GM19328 (cell line): ENCODE measurements at regions not wholly inside any gene's neighbourhood (a gene's known extent, or its start where the extent isn't known, plus 50 kb on each side); places are given as distances from the start of the nearest gene placed in this dataset.
"Not testable (repeated sequence)": the region's sequence is repeated elsewhere in the genome, so short reads cannot be mapped to it uniquely, and the experiment has no call there.

ENCODE experiments used
- ATAC-seq: cut with Tn5 transposase; IDR thresholded peaks from one replicate; pipeline ENCODE4 v1.9.1; 2021; ENCODE audit warnings: mild to moderate bottlenecking, moderate library complexity; ENCODE audit not compliant: unreplicated experiment

DNA sequence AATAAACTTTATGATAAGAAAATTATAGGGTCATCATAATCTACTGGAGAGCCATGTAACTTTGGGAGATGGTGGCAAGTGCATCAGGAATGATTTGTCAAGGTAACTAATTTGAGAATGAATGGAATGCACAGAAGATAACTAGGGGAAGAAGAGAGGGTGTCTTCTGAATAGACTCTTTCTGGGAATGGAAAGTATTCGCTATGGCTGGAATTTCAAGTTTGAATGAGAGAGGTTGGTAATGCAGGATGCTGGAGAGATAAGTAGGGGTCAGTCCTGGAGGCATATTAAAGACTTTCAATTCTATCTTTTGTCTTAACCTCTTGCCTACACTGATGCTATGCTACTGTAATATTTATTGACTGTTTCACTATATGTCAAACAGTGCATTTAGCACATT lies 714.2 kb downstream of the CETN3 start:
- ATAC-seq: no peak

DNA sequence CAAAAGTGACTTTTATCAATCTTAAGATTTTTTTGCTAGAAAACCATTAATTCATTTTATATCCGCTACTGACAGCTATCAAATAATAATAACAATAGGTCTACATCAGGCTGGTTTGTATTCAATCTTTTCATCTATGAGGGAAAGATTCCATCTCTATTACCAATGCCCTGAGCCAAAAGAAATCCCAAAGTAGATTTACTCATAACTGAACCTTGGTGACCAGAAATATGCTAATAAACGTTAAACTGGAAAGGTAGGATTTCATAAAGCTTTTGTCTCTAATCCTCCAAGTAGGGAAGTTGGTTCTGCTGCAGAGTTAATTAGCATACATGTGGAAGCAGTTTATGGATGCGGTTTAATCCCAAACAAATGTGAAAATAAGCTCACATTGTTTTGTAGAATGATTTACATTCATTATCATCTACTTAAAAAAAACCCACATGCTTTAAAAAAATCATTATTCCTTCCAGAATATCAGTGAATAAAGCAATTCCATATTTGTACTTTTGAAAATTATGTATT lies 715.5 kb downstream of the CETN3 start:
- ATAC-seq: no peak

- no peak for ATAC-seq
These were observed 719.2 kb downstream of the CETN3 start for GRCh38 chr5:89690331-89690730.

DNA sequence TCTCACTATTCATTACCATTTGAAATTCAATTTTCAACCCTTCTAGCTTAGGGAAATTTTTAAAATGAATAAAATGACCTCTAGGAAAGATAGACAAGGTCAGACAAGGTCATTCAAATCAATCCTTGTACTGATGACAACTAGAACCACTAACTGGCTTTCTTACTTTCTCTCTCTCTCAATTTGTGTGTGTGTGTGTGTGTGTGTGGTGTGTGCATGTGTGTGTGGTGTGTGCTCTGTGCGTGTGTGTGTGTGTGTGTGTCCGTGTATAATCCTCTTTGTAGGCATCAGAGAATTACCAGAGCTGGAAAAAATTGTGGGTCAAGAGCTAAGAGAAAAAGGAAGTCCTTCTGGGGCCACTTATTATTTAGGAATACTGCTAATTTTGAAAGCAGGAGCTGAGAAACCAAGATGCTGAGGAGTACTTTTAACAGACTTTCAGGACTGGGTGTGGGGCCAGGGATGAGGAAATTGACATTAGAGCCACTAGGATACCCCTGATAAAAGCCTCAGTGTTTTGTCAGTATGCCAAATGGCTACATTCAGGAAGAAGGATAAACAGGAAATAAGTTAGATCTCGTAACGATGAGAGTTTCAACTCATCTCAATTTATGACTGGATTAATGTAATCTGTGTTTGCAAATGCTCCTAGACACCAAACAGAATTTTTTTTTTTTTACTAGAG lies 723.3 kb downstream of the CETN3 start:
- ATAC-seq: no peak

GRCh38 chr5:89676634-89677033 lies 732.9 kb downstream of the CETN3 start:
- ATAC-seq: no peak

GRCh38 chr5:89673019-89673418 lies 736.5 kb downstream of the CETN3 start:
- ATAC-seq: no peak

GRCh38 chr5:89668821-89669220 lies 740.7 kb downstream of the CETN3 start:
- no peak for ATAC-seq

DNA sequence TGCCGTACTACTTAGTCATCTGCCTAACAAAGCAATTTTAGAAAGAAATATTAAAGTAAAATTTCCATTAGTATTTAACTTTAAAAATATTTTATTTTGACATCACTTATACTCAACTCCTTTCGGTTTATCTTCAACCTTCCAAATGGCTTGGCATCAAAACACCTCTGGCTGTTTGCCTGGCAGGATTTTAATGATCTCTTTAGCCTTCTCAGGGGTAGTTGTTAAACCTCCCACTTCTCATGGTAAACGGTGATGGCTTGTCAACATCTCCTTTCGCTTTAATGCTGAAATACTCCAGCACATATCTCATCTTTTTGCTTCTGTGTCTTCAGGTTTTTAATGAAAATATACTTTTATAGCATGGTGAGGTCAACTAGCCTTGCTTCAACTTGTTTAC lies 747.1 kb downstream of the CETN3 start:
- ATAC-seq: no peak

DNA sequence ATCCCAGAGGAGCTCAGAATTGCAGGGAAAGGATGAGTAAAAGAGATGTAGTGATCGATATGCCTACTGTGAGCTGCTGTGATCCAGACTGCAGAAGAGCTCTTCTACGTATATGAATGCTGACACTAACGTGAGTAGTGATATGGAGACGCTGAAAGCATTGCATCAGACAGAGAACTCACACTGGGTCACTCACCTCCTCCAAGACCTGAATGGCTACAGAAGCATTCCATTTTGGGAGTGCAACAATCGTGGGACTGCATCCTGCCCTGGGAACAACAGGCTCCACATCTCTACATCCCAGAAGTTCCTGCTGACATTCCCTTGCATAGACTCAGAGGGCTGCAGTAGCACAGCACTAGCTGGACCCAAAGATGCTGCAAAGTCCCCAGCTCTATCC lies 755.9 kb upstream of the MEF2C start:
- no peak for ATAC-seq

GRCh38 chr5:89634176-89634575 lies 751.2 kb upstream of the MEF2C start:
- ATAC-seq: not testable (repeated sequence)

GRCh38 chr5:89630064-89630463 lies 747.1 kb upstream of the MEF2C start:
- not testable (repeated sequence) for ATAC-seq

DNA sequence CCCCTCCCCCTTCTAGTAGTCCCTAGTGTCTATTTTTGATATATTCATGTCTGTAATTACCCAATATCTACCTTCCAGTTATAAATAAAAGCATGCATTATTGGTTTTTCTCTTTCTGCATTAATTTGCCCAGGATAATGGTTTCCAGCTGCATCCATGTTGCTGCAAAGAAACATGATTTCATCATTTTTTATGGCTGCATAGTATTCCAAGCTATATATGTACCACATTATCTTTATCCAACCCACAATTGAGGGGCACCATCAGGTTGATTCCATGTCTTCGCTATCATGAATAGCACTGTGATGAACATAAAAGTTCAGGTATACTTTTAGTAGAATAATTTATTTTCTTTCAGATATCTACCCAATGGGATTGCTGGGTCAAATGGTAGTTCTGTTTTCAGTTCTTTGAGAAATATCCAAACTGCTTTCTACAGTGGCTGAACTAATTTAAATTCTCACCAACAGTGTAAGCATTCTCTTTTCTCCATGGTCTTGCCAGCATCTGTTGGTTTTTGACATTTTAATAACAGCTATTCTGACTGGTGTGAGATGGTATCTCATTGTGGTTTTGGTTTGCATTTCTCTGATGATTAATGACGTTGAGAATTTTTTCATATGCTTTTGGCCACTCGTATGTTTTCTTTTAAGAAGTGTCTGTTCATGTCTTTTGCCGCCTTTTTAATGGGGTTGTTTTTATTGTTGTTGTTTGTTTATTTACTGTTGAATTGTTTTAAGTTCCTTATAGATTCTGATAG lies 746.1 kb upstream of the MEF2C start:
- ATAC-seq: no peak

- no peak for ATAC-seq
These were observed 733.0 kb upstream of the MEF2C start for GRCh38 chr5:89615839-89616518.

DNA sequence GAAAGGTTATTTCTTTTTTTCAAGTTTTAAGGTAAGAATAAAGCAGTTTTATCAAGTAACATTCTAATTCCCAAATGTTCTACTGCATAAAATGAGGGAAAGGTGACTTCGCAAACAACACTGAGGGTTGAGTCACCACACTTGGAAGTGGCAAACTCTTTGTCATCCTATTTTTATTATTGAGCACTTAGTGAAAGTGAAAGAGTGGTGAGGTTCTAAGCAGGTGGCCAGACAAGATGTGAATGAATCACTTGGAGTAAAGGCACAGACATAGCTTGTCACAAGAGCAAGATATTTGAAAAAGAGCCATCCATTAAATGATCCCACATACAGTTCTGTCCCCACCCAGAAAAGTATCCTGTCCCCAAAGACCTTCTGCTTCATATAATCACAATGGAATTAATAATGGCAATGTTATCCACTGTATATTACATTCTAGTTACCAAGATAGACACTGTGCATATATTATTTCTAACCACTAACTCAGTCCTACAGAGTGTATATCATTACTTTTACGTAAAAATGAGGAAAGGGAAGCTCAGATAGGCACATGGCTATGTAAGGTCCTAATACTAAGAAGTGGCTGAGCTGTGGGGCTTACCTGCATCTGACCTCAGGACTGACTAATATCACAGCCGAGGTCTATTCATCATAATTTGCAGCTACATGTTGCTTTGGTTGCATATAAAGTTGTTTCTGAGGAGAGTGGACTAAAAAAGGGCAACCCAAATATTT lies 730.4 kb upstream of the MEF2C start:
- ATAC-seq: peak; percentile 86

- ATAC-seq: no peak
These were observed 724.1 kb upstream of the MEF2C start for GRCh38 chr5:89606939-89607534.

GRCh38 chr5:89604342-89604741 lies 721.4 kb upstream of the MEF2C start:
- no peak for ATAC-seq

DNA sequence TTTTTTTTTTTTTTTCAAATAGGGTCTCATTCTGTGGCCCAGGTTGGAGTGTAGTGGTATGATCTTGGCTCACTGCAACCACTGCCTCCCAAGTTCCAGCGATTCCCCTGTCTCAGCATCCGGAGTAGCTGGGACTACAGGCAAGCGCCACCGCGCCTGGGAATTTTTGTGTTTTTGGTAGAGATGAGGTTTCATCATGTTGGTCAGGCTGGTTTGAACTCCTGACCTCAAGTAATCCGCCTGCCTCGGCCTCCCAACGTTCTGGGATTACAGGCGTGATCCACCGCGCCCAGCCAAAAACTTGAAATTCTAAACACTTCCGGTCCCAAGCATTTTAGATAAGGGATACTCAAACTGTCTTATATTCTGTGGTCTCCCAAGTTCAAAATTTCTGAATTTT lies 718.9 kb upstream of the MEF2C start:
- no peak for ATAC-seq

DNA sequence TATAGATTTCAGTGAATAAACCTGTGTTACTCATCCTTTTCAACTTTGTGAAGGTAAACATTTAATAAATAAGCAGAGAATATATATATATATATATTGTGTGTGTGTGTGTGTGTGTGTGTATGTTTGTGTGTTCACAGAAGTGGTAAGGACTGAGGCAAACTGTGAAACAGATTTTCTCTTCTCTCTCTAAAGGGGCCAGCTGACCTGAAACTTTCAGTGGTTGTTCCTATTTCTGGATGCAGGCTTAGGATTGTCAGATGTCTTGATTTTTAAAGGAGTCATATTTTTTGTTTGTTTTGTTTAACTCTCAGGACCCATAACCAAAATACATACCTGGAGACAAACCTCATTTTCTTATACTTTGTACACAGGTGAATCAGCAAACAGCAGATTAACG lies 714.9 kb upstream of the MEF2C start:
- no peak for ATAC-seq

- ATAC-seq: no peak
These were observed 713.8 kb upstream of the MEF2C start for GRCh38 chr5:89596821-89597220.

GRCh38 chr5:89595056-89595455 lies 712.1 kb upstream of the MEF2C start:
- no peak for ATAC-seq
